Stimulated activated CD8-positive, alpha-beta memory T cell treated with anti-CD3 and anti-CD28 coated beads, Interleukin-2, amount 100 ng/mL, for 48 hours (primary cell): ENCODE measurements at regions not wholly inside any gene's neighbourhood (a gene's known extent, or its start where the extent isn't known, plus 50 kb on each side); places are given as distances from the start of the nearest gene placed in this dataset.

Experiments used
- DNase-seq, 2 donors: peaks; one replicate each; pipeline ENCODE4 v3.0.0-alpha.2; 2020; ENCODE audit warnings: low read depth in 2 of 2

DNA sequence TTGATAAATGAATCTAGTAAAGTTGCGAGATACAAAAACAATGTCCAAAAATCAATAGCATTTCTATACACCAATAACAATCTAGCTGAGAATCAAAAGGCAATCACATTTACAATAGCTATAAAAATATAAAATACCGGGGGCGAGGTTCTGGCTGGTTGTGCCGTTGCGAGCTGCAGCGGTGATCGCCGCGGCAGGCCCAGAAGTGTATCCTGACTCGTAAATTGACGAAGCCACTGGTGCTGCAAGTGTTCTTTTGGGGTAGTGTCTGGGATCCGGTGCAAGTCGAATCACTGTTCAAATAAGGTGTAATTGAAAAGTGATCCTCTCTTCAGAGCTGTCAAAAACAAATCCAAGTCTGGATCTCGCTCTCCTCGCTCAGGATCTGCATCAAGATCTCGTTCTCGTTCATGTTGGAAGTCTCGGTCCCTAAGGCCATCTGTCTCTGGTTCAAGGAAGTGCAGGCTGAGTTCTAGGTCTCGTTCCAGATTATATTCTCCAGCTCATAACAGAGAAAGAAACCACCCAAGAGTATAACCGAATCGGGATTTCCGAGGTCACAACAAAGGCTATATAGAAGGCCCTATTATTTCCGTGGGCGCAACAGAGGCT, 80.1 kb upstream of the STT3B start:
- DNase-seq = no peak

DNA sequence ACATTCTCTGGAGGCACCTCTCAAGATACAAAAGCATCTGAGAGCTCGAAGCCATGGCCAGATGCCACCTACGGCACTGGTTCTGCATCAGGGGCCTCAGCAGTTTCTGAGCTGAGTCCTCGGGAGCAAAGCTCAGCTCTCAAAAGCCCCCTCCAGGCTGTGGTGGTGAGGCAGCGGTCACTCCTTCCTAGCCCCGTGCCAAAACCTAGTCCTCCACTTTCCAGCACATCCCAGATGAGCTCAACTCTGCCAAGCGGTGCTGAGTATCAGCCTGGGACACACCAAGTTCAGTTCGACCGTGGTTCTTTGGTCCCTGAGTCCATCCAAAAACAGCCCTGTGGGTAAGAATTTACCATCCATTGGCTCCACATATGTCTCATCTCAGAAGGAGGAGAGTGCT, 79.3 kb upstream of the STT3B start:
- no peak for DNase-seq

DNA sequence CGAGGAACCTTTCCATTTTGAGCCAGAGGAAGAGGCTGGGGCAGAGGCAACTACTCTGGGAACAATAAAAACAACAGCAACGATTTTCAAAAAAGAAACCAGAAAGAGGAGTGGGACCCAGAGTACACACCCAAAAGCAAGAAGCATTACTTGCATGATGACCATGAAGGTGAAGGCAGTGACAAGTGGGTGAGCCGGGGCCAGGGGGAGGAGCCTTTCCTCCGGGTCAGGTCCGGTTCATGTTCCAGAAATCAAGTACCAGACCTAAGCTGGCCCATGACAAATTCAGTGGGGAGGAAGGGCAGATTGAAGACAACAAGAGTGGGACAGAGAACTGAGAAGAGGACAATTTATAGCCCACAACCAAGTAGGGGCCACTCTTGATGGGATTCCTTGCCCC, 77.2 kb upstream of the STT3B start:
- no peak for DNase-seq

DNA sequence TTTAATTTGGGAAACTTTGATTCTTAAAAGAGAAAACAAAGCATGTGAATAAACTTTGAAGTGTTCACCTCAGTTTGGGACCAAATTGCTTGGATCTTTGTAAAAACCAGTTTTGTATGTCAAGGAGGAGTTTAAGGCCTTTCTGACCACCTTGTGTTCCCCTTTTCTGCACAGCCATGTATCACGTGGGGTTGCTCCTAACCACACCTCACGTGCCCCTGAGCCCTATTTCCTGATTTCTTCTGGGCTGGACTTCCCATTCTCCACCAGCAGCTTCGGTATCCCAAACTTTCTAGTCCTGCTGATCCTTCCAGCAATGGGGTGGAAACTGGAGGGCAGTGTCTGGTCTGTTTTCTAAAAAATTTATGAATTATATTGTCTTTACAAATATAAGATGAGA, 76.4 kb upstream of the STT3B start:
- DNase-seq = no peak

DNA sequence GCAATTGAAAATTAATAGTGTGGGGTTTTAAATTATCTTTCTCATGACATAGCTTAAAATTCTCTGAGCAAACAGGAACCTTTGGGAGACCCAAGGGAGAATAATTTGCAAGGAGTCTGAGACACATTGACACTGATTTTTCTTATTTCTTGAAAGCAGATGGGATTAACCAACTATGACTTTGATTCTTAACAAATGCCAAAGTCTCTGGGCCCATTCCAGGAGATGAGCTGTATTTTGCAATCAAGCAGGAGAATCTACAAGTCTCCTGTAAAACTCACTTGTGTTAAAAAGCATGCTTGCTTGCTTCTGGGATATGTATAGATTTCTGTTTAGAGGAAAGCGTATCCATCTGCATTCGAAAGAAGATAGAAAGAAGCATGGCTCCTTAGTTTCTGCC, 71.3 kb upstream of the STT3B start:
- no peak for DNase-seq

DNA sequence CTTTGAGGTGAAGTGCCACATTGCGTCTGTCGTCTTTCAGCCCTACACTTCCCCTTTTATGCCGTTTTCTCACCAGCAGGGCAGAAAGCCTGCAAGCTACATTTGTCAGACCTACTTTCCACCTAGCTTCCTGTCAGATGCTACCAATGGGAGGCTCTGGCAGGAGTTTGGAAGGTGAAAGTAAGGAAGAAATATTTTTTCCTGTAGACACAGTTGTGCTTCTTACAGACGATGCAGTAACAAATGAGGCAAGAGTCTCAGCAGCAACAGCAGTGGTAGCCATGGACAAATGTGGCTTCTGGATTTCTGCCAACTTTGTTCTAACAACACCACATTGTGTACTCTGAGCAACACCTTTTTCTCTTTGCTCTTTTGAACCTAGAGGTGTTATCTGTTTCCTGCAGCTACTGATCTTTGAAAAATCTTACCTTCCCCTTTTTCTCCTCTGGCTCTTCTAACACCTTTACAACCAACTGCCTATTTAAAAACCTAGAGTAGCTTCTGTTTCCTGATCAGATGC, 70.6 kb upstream of the STT3B start:
- no peak for DNase-seq

DNA sequence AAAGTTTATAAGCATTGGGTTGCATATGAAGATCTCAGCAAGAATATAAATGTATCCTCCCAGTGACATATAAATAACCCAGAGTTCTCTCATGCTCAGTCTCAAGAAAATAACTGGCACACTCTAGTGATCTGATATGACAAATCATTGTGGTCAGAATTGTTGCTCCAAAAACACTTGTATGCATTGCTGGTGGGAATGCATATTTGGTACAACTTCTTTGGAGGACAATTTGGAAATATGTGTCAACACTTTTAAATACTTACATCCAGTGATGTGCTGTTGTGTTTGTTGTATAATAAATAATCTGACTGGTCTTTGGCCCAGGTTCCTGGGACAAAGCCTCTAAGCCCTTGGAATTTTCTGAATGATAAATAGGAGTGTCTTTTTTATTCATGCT, 66.7 kb upstream of the STT3B start:
- DNase-seq = no peak

DNA sequence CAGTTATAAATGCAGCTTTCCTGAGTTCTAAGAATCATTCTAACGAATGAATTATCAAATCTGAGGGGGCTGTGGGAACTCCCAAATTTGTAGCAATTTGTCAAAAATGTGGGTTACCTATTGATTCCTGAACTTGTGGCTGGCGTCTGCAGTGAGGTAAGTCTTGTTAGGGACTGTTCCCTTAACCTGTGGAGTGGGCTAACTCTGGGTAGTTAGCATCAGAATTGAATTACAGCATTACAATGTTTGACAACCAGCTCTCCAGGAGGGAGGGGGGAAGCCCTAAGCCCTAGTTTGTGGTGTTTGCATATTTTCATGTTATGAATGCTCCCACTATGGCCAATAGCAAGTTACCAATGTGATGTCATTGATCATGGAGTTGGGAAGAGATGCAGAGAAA, 65.9 kb upstream of the STT3B start:
- DNase-seq = no peak

DNA sequence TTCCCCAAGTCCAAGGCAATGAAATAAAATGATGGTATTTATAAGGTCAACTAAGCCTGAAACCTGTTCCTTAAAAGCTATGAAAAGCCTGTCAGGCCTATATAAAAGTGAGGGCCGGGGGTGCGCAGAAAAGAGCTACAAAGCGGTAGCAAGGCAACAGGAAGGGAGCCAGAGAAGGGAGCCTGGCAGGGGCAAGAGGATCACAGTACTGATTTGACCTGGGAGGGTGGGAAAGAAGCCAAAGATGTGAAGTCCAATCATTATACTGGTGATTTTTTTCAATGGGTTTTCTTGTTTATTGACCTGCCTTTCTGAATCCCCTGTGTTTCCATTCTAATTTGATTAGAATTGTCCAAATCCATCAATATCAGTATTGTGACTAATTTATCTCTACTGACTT, 64.3 kb upstream of the STT3B start:
- no peak for DNase-seq

DNA sequence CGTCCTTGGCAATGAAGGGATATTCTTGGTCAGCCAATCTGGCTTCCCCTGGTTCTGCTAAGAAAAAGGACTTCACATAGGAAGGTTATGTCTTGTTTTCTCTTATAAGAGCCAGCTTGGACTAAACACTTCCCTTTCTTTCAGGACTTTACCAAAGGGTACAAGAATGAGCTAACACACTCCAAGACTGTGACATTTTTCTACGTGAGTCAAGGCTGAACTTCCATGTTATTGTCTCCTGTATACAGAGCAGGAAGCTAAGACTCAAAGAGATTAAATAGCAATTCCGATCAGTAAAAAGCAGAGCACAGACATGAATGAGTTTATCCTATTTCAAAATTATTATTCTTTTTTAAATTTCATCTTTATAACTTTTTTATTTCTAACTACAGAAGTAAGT, 63.3 kb upstream of the STT3B start:
- DNase-seq = no peak

DNA sequence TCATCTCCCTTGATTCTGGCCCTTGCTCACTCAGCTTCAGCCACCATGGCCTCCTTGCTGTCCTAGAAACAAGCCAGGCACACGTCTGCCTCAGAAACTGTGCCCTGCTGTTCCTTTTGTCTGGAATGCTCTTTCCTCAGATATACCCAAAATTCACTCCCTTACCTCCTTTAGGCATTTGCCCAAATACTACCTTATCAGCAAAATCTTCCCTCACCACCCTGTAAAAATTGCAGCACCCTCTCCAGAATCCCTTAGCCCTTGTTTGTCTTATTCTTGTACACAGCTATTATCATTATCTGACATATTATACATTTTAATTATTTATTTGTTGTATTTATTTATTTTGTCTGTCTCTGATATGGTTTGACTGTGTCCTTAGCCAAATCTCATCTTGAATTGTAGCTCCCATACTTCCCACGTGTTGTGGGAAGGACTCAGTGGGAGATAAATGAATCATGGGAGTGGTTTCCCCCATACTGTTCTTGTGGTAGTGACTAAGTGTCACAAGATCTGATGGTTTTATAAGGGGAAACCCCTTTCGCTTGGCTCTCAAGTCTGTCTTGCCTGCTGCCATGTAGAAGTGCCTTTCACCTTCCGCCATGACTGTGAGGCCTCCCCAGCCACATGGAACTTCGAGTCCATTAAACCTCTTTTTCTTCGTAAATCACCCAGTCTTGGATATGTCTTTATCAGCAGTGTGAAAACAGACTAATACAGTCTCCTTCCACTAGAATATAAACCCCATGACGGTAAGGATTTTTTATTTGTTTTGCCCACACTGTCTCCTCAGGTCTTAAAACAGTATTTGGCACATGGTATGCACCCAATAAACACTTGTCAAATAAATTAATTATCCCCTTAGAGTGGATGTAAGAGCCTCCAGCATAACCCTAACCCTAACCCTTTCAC, 60.0 kb upstream of the STT3B start:
- no peak for DNase-seq

DNA sequence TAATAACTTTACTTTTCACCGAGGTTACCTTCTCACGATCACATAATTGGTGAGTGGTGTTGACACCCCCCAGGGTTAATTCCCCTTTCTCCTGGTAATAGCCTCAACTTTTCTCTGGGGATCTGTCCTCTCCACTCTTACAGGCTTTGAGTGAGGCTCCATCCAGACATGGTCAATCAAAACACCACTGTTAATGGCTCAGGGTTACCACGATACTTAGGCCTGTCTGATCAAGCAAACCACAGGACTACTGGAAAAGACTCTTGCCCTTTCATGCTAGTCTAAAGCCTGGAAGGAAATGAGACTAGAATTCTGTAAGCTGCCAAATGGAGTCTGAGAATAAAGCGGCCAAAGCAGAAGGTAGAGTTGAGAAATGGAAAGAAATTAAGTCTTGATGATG, 56.5 kb upstream of the STT3B start:
- no peak for DNase-seq

DNA sequence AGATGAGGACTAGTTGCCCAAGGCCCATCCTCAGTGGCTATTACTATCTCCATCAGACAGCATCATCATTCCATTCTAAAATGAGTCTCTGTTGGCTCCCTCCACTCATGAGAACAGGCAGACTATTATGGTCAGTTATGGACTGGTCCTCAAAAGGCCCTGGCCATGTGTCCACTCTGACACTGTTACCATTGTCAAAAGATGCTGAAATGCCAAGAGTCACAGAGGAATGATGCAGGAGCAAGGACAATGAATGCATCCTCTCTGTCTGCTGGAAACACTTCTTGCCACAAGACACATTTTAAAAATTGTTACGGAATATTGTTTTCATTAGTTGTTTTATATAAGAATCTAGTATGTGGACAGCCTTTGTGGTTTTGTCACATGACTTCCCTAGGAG, 53.3 kb upstream of the STT3B start:
- DNase-seq = no peak

DNA sequence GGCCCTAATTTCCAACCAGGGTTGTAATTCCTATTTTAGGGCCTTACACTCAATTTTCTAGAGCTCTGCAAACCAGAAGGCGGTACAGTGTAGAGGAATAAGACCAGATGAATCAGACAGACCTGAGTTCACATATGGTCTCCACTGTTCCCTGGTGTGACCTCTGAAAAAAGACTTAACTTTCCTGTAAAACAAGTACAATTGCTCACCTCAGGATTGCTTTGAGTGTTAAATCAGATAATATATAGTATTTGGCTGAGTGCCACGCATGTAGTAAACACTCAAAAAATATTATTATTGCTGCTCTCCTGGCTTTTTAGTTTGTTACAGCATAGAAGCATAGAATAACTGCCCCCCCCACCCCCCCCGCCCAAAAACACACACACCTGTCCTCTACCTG, 51.0 kb upstream of the STT3B start:
- no peak for DNase-seq

DNA sequence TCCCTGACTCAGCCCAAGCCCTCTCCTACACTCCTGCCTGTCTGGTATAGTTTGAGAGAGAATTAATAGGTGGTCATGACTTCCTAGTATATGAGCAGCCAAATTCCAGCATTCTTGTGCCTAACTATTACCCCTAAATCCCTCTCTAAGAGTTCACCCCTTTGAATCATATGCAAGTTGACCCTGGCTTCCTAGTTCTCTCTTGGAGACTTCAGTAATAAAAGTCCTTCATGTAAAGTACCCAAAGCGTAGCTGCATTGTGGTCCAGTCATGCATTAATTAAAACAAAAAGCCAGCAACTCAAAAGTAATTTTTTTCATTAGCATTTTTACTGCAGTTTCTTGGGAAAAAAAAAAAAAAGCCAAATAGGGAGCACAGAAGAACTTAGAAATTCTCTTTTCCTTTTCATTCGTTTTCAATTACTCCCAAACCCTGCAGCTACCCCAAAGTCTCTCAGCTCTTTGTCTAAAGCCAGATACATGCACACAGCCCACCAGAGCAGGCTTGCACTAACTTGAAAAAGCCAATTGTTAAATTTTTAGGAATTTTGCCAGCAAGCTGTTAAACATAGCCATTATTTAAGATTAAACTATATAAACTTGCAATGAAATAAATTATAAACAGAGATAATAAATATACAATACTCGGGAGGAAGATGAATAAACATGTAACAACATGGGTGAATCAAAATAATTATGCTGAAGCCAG, 50.1 kb upstream of the STT3B start:
- DNase-seq = no peak
